ENCODE measurements at regions not wholly inside any gene's neighbourhood (a gene's known extent, or its start where the extent isn't known, plus 50 kb on each side); places are given as distances from the start of the nearest gene placed in this dataset.

GRCh38 chr4:123468479-123469031 is 72.0 kb downstream of the SPRY1 start:
- TF ChIP-seq POLR2A (IDR thresholded peaks at IDR 0.05; ENCODE audit: low read length) (no peak), GATA1 (IDR thresholded peaks at IDR 0.05; ENCODE audit: low read depth, low read length) (no peak)

Data from erythroblast (primary cell).